Transverse colon (tissue), 4 donors: ENCODE measurements at regions not wholly inside any gene's neighbourhood (a gene's known extent, or its start where the extent isn't known, plus 50 kb on each side); places are given as distances from the start of the nearest gene placed in this dataset.

Experiments used
- EP300 ChIP-seq: sonication (generic); formaldehyde crosslinking; IDR thresholded peaks from one replicate; pipeline ENCODE4 v1.6.1; 2017; ENCODE audit warnings: antibody characterized with exemption, low read depth
- POLR2A ChIP-seq: fragments of 450-650 bp; IDR thresholded peaks from one replicate; pipeline ENCODE4 v1.6.1; 2016; ENCODE audit warnings: antibody characterized with exemption, mild to moderate bottlenecking, moderate library complexity
- POLR2AphosphoS5 ChIP-seq, 3 donors: sonication (generic); formaldehyde crosslinking; IDR thresholded peaks; one replicate each; pipeline ENCODE4 v1.6.1; 2016; ENCODE audit warnings: antibody characterized with exemption in 3 of 3
- TF ChIP-seq, protein P1 (sequence below), 5 experiments: fragments of 200-600 bp in 3 of 5; fragments of 450-650 bp in 2 of 5; sonication (generic) in 3 of 5; IDR thresholded peaks; 1 replicate in 2 of 5; 2 replicates in 3 of 5; pipeline ENCODE4 v1.5.1; 2016 to 2017; ENCODE audit warnings: antibody characterized with exemption in 5 of 5, inconsistent platforms in 3 of 5, mild to moderate bottlenecking in 2 of 5, moderate library complexity in 1 of 5

DNA sequence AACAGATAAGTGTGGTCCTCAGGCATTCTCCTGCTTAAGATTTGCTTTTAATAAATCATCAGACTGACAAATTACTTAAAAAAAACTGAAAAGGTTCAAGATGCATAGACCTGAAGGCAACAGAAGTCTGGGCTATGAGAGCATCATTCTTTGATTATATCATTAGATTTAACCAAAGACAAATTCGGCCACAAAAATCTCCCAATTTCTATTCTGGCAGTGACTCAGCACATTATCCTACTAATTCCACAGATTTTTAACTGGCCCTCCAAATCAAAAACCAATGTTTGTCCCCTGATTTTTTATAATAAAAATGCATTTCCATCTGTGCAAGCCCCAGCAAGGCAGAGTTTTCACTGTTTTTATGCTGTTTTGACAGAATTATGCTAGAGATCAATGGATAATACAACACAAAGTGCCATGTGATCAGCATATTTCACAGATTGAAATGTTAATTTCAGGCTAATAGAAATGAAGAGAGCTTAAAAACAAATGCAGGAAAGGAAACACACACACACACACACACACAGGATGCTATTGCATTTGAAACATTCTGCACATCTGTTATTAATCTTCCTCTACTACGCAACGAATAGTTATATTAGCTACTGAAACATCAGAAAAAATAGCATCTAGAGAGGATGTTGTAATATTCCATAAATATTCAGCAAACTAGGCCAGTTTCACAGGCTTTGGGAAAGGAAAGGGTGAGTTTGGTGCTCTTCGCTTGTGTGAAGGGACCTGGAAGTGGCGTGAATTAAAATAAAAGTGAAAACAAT lies 177.6 kb upstream of the ST8SIA4 start:
- no peak for TF ChIP-seq POLR2AphosphoS5 (IDR thresholded peaks at IDR 0.05)
- no peak for TF ChIP-seq POLR2A
- TF ChIP-seq, protein P1, sequence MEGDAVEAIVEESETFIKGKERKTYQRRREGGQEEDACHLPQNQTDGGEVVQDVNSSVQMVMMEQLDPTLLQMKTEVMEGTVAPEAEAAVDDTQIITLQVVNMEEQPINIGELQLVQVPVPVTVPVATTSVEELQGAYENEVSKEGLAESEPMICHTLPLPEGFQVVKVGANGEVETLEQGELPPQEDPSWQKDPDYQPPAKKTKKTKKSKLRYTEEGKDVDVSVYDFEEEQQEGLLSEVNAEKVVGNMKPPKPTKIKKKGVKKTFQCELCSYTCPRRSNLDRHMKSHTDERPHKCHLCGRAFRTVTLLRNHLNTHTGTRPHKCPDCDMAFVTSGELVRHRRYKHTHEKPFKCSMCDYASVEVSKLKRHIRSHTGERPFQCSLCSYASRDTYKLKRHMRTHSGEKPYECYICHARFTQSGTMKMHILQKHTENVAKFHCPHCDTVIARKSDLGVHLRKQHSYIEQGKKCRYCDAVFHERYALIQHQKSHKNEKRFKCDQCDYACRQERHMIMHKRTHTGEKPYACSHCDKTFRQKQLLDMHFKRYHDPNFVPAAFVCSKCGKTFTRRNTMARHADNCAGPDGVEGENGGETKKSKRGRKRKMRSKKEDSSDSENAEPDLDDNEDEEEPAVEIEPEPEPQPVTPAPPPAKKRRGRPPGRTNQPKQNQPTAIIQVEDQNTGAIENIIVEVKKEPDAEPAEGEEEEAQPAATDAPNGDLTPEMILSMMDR (IDR thresholded peaks at IDR 0.05), result no peak
- TF ChIP-seq EP300, result no peak
